ENCODE measurements at regions not wholly inside any gene's neighbourhood (a gene's known extent, or its start where the extent isn't known, plus 50 kb on each side); places are given as distances from the start of the nearest gene placed in this dataset.

- TF ChIP-seq CTCF (IDR thresholded peaks at IDR 0.05) (no peak), POLR2A (IDR thresholded peaks at IDR 0.05) (no peak)
Observed at GRCh38 chr6:90678049-90678779, 91.3 kb upstream of the MAP3K7 start.

All from body of pancreas (tissue), 4 donors.